ENCODE measurements at regions not wholly inside any gene's neighbourhood (a gene's known extent, or its start where the extent isn't known, plus 50 kb on each side); places are given as distances from the start of the nearest gene placed in this dataset.
"Not testable (repeated sequence)": the region's sequence is repeated elsewhere in the genome, so short reads cannot be mapped to it uniquely, and the experiment has no call there.

DNA sequence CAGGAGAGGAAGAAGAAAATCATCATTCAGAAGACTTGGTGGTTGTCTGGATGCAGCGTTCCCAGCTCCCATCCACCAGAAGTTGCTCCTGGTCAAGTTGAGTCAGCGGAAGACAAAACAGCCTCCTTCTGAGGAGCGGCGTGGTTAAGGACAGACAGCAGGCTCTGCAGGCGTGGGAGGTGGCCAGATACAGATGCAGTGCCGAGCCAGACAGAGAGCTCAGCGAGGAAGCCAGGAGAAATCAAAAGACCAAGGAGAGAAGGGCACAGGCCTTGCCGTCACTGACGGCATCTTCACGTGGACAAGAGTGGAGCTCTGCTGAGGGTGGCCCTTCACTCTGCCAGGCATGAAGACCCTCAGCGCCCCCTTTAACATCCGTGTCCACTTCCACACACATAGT is 158.5 kb downstream of the THBS2 start:
- TF ChIP-seq, protein P1, sequence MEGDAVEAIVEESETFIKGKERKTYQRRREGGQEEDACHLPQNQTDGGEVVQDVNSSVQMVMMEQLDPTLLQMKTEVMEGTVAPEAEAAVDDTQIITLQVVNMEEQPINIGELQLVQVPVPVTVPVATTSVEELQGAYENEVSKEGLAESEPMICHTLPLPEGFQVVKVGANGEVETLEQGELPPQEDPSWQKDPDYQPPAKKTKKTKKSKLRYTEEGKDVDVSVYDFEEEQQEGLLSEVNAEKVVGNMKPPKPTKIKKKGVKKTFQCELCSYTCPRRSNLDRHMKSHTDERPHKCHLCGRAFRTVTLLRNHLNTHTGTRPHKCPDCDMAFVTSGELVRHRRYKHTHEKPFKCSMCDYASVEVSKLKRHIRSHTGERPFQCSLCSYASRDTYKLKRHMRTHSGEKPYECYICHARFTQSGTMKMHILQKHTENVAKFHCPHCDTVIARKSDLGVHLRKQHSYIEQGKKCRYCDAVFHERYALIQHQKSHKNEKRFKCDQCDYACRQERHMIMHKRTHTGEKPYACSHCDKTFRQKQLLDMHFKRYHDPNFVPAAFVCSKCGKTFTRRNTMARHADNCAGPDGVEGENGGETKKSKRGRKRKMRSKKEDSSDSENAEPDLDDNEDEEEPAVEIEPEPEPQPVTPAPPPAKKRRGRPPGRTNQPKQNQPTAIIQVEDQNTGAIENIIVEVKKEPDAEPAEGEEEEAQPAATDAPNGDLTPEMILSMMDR (IDR thresholded peaks at IDR 0.05) = no peak
- no peak for TF ChIP-seq POLR2A (IDR thresholded peaks at IDR 0.05)
- Histone ChIP-seq H3K27me3 (no peaks in the 10 kb centered on the region), H3K36me3 (no peaks in the 10 kb centered on the region), H3K27ac (no peak overlapping the region), H3K4me3 (no peak overlapping the region), H3K4me1 (no peaks in the 10 kb centered on the region), H3K9me3 (no peaks in the 10 kb centered on the region)
- intact Hi-C loops (cut with DNase I; ENCODE audit: low total_unique reads) = no loop called here
- no peak for DNase-seq

DNA sequence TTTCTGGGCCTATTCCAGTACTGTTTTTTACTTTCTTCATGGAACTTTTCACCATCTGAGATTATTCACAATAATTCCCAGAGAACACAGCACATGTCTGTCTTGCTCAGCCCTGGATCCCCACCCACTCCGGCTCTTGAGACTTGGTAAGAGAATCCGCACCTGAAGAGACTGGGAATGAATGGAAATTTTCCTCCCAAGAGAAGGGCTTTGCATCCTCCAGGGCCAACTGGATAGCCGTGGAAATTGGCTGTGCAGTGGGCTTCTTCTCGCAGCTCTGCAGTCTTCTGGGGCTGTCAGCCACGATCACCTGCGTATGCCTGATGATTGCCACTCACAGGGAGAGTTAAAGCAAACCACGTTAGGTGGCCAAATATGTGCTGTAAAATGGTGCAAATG is 159.1 kb downstream of the THBS2 start:
- intact Hi-C loops (cut with DNase I; ENCODE audit: low total_unique reads) = no loop called here
- no peaks in the 10 kb centered on the region for H3K27me3 ChIP-seq
- H3K27ac ChIP-seq = no peak overlapping the region
- no peaks in the 10 kb centered on the region for H3K4me1 ChIP-seq
- TF ChIP-seq POLR2A (IDR thresholded peaks at IDR 0.05) = no peak
- TF ChIP-seq, protein P1 (IDR thresholded peaks at IDR 0.05) = no peak
- H3K9me3 ChIP-seq = no peaks in the 10 kb centered on the region
- no peak overlapping the region for H3K4me3 ChIP-seq
- no peak for DNase-seq
- H3K36me3 ChIP-seq = no peaks in the 10 kb centered on the region

DNA sequence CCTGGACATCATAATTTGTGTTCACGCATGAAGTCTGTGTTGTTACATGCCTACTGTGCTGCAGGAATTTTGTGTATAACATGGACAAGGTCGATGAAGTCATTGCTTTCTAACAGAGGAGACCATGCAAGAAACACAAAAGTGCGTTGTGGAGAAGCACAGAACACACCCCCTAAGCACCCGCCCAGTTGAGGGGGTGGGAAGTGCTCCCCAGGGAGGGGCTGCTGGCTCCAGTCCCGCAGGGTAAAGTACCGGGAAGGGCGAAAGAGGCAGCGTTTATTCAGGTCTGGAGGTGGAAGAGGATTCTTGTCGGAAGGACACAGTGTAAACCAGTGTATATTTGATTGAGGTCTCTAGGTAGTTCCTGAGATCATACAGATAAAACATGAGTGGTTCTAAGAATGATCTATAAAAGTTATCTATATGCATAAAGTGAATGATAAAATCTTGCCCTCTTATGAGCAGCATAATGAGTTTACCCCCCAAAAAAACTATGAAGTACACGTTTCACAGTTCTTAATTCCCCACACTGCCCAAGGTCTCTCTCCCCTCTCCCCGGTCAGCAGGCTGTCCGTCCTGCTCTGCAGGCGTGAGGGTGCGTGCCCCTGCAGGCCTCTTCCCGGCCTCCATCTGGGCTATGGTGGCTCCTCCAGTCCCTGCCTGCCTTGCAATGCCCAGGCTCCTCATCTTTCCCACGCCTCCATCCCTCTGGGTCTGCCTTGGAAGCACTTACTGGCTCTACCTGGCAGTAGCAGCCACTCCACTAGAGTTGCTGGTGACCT is 159.7 kb downstream of the THBS2 start:
- H3K27me3 ChIP-seq = no peaks in the 10 kb centered on the region
- intact Hi-C loops (cut with DNase I; ENCODE audit: low total_unique reads) = no loop called here
- TF ChIP-seq, protein P1 (IDR thresholded peaks at IDR 0.05) = no peak
- no peak for TF ChIP-seq POLR2A (IDR thresholded peaks at IDR 0.05)
- no peak overlapping the region for H3K27ac ChIP-seq
- H3K36me3 ChIP-seq = no peaks in the 10 kb centered on the region
- no peak overlapping the region for H3K4me3 ChIP-seq
- no peak for DNase-seq
- H3K4me1 ChIP-seq = no peaks in the 10 kb centered on the region
- H3K9me3 ChIP-seq = no peaks in the 10 kb centered on the region

DNA sequence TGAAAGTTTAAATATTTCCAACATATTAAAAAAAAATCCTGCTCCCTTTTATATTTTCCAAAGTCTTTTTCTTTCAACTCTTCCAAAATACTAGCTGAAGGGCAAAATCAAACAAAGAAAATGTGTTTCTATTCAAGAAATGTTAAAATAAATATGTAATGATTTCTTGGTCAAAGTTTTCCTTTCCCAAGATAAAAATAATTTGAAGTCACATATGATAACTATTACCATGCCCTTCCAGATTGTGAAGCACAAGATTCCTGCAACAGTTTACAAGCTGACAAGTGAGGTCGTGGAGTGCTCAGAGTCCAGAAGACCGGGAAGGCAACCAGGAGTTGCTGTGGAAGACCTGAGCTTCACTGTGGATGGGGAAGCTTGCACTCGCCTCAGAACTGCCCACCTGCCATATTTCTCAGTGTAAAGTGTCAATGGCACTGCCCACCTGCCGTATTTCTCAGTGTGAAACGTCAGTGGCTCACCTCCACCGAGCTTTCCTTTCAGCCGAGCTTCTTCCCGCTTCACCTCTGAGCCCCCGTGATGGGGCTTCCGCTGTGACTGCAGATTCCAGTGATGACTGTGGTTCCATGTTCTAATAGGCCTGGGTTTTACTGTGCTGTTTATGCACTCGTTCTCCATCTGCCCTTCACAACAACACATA is 160.5 kb downstream of the THBS2 start:
- H3K27me3 ChIP-seq = no peaks in the 10 kb centered on the region
- H3K9me3 ChIP-seq = no peaks in the 10 kb centered on the region
- no peak for TF ChIP-seq POLR2A (IDR thresholded peaks at IDR 0.05)
- TF ChIP-seq, protein P1 (IDR thresholded peaks at IDR 0.05) = no peak
- no peak overlapping the region for H3K27ac ChIP-seq
- H3K4me1 ChIP-seq = no peaks in the 10 kb centered on the region
- intact Hi-C loops (cut with DNase I; ENCODE audit: low total_unique reads) = no loop called here
- no peak overlapping the region for H3K4me3 ChIP-seq
- DNase-seq = no peak
- no peaks in the 10 kb centered on the region for H3K36me3 ChIP-seq

DNA sequence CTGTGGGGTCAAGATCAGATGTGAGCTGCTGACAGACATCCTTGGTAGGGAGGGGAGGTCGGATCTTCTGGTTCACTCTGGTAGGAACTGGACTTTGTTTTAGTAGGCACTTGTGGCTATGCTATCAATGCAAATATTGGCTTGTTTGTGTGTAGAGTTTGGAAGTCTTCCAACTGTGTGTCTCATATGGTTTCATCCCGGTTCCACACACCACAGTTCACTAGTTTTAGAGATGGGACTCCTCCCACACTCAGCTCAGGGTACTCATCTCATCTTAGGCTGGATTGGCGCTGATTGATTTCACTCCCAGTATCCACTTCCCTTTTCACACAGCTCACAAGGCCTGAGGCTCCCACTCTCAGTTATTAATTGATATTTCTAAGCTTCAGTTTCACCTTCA is 161.3 kb downstream of the THBS2 start:
- H3K27me3 ChIP-seq = no peaks in the 10 kb centered on the region
- intact Hi-C loops (cut with DNase I; ENCODE audit: low total_unique reads) = no loop called here
- no peaks in the 10 kb centered on the region for H3K4me1 ChIP-seq
- DNase-seq = no peak
- H3K9me3 ChIP-seq = no peaks in the 10 kb centered on the region
- TF ChIP-seq, protein P1 (IDR thresholded peaks at IDR 0.05) = no peak
- no peak for TF ChIP-seq POLR2A (IDR thresholded peaks at IDR 0.05)
- H3K36me3 ChIP-seq = no peaks in the 10 kb centered on the region
- H3K4me3 ChIP-seq = no peak overlapping the region
- peak overlapping the region in 1 of 2 donors; percentile 27 for H3K27ac ChIP-seq

DNA sequence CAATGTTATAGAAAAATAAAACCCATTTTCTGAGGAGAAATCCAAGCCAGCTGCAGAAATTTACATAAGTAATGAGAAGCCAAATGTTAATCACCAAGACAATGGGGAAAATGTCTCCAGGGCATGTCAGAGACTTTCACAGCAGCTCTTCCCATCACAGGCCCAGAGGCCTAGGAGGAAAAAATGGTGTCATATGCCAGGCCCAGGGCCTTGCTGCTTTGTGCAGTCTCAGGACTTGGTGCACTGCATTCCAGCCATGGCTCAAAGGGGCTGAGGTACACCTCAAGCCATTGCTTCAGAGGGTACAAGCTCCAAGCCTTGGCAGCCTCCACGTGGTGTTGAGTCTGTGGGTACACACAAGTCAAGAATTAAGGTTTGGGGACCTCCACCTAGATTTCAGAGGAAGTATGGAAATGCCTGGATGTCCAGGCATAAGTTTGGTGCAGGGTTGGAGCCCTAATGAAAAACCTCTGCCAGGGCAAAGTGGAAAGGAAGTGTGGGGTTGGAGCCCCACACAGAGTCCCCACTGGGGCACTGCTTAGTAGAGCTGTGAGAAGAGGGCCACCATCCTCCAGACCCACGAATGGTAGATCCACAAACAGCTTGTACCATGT is 163.0 kb downstream of the THBS2 start:
- H3K9me3 ChIP-seq; H3K36me3 ChIP-seq; DNase-seq; intact Hi-C loops (cut with DNase I; ENCODE audit: low total_unique reads); H3K4me3 ChIP-seq; H3K27me3 ChIP-seq; H3K27ac ChIP-seq; H3K4me1 ChIP-seq: not testable (repeated sequence)
